HPDE6-E6E7 (cell line): ENCODE measurements at regions not wholly inside any gene's neighbourhood (a gene's known extent, or its start where the extent isn't known, plus 50 kb on each side); places are given as distances from the start of the nearest gene placed in this dataset.
"Not testable (repeated sequence)": the region's sequence is repeated elsewhere in the genome, so short reads cannot be mapped to it uniquely, and the experiment has no call there.

Source experiments
- DNase-seq: peaks from one replicate; pipeline ENCODE4 v3.0.0; 2011; ENCODE audit warnings: missing footprints; ENCODE audit errors: extremely low spot score

GRCh38 chr6:28838634-28839442 is 84.9 kb downstream of the TRIM27 start:
- no peak for DNase-seq

DNA sequence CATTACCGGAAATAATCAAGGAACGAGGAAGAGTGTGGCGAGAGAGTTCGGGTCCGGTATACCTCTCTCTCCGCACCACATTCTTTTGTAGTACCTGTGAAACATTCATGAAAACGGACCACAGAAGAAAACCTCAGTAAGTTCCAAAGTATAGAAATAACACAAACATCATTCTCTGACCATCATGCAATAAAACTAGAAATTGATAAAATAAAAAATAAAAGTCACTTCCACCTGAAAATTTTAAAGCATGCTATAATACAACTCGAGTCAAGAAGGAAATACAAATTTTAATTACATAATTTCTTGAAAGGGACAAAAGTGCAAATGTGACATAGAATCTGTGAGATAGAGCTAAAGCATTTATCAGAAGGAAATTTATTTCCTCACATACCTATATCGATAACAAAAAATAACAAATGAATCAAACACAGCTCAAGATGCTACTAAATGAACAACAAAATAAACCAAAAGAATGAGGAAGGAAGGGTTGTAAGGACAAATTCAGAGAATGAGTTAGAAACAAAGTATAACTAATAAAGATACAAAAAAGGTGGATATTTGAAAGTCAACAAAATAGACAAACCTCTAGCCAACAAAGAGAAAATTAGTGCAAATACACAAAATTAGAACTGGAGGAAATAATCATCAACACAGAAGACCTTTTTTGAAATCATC is 84.2 kb downstream of the TRIM27 start:
- no peak for DNase-seq

DNA sequence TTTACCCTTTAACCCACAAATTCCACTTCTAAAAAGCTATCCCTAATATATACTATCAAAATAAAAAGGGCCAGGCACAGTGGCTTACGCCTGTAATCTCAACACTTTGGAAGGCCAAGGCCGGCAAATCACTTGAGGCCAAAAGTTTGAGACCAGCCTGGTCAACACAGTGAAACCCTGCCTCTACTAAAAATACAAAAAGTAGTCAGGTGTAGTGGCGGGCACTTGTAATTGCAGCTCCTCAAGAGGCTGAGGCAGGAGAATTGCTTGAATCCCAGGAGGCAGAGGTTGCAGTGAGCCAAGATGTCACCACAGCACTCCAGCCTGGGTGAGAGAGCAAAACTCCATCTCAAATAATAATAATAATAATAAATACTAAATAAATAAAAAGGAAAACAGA is 82.5 kb downstream of the TRIM27 start:
- no peak for DNase-seq

DNA sequence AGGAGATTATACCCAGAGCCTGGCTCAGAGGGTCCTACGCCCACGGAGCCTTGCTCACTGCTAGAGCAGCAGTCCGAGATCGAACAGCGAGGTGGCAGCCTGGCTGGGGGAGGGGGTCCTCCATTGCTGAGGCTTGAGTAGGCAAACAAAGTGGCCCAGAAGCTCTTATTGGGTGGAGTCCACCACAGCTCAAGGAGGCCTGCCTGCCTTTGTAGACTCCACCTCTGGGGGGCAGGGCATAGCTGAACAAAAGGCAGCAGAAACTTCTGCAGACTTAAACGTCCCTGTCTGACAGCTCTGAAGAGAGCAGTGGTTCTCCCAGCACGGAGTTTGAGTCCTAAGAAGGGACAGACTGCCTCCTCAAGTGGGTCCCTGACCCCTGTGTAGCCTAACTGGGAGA is 75.0 kb downstream of the TRIM27 start:
- DNase-seq = not testable (repeated sequence)
